A673 (cell line): ENCODE measurements at regions not wholly inside any gene's neighbourhood (a gene's known extent, or its start where the extent isn't known, plus 50 kb on each side); places are given as distances from the start of the nearest gene placed in this dataset.

Experiments used
- EZH2 ChIP-seq: fragments of 200-600 bp; sonication (generic); IDR thresholded peaks from 2 replicates; pipeline ENCODE4 v1.6.1; 2017; ENCODE audit warnings: borderline replicate concordance, low read depth, mild to moderate bottlenecking, mixed read lengths, antibody characterized with exemption, low read length; ENCODE audit not compliant: poor library complexity, severe bottlenecking
- TF ChIP-seq, protein P1 (sequence below): fragments of 300-800, 200-600 bp; sonication (generic); conservative IDR thresholded peaks from 2 replicates; pipeline ENCODE4 v1.5.1; 2017; ENCODE audit warnings: low read depth, mild to moderate bottlenecking, antibody characterized with exemption, low read length, moderate library complexity, mixed read lengths

DNA sequence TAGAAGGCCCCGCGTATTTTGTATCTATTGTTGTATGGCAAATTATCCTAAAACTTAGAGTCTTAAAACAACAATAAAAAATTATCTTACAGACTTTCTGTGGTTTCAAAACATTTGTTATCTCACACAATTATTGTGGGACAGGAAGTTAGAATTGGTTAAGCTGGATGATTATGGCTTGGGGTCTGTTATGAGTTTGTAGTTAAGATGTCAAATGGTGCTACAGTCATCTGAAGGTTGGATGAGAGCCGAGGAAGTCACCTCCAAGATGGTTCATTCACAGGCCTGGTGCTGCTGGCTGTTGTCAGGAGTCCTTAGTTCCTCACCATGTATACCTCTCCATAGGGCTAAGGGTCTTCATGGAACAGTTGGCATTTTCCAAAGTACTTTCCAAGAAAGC is 175.6 kb upstream of the FANCL start:
- TF ChIP-seq, protein P1, sequence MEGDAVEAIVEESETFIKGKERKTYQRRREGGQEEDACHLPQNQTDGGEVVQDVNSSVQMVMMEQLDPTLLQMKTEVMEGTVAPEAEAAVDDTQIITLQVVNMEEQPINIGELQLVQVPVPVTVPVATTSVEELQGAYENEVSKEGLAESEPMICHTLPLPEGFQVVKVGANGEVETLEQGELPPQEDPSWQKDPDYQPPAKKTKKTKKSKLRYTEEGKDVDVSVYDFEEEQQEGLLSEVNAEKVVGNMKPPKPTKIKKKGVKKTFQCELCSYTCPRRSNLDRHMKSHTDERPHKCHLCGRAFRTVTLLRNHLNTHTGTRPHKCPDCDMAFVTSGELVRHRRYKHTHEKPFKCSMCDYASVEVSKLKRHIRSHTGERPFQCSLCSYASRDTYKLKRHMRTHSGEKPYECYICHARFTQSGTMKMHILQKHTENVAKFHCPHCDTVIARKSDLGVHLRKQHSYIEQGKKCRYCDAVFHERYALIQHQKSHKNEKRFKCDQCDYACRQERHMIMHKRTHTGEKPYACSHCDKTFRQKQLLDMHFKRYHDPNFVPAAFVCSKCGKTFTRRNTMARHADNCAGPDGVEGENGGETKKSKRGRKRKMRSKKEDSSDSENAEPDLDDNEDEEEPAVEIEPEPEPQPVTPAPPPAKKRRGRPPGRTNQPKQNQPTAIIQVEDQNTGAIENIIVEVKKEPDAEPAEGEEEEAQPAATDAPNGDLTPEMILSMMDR = no peak
- no peak for TF ChIP-seq EZH2
